ENCODE measurements at regions not wholly inside any gene's neighbourhood (a gene's known extent, or its start where the extent isn't known, plus 50 kb on each side); places are given as distances from the start of the nearest gene placed in this dataset.

- no TSS peak for BruUV-seq (replicated peaks)
- Histone ChIP-seq H3K4me1 (ENCODE audit: insufficient read depth, low read length, poor library complexity, severe bottlenecking) (no peaks in the 10 kb centered on the region), H3K4me3 (ENCODE audit: low read depth, low read length, poor library complexity, severe bottlenecking) (no peak overlapping the region), H3K9me3 (ENCODE audit: low read depth, low read length, poor library complexity, severe bottlenecking) (no peaks in the 10 kb centered on the region), H3K36me3 (ENCODE audit: insufficient read depth, low read length, poor library complexity, severe bottlenecking) (no peaks in the 10 kb centered on the region), H3K27ac (ENCODE audit: low read depth, low read length, poor library complexity, severe bottlenecking) (no peak overlapping the region), H3K27me3 (replicated peaks; ENCODE audit: insufficient read depth, low read depth, low read length, poor library complexity) (no peaks in the 10 kb centered on the region)
- DNase-seq (ENCODE audit: low spot score), result no peak
- TF ChIP-seq EZH2 (IDR thresholded peaks at IDR 0.05; ENCODE audit: borderline replicate concordance, low read depth, low read length, poor library complexity, severe bottlenecking) (no peak), CTCF (conservative IDR thresholded peaks at IDR 0.05; ENCODE audit: low read depth, low read length) (no peak)
- ChIA-PET POLR2A (ENCODE audit: low non-redundant PET) (no interaction called here), CTCF (no interaction called here)
- intact Hi-C loops (cut with micrococcal nuclease; ENCODE audit: unreplicated experiment), result no loop called here
Observed at GRCh38 chr14:28584951-28585350, 181.6 kb upstream of the FOXG1 start.

GRCh38 chr14:28589792-28590191 lies 176.8 kb upstream of the FOXG1 start:
- ChIA-PET CTCF (no interaction called here), POLR2A (ENCODE audit: low non-redundant PET) (no interaction called here)
- BruUV-seq (replicated peaks), result no TSS peak
- H3K9me3 ChIP-seq (ENCODE audit: low read depth, low read length, poor library complexity, severe bottlenecking), result no peaks in the 10 kb centered on the region
- no peak overlapping the region for H3K4me3 ChIP-seq (ENCODE audit: low read depth, low read length, poor library complexity, severe bottlenecking)
- DNase-seq (ENCODE audit: low spot score), result no peak
- no peaks in the 10 kb centered on the region for H3K4me1 ChIP-seq (ENCODE audit: insufficient read depth, low read length, poor library complexity, severe bottlenecking)
- no peaks in the 10 kb centered on the region for H3K27me3 ChIP-seq (replicated peaks; ENCODE audit: insufficient read depth, low read depth, low read length, poor library complexity)
- H3K36me3 ChIP-seq (ENCODE audit: insufficient read depth, low read length, poor library complexity, severe bottlenecking), result no peaks in the 10 kb centered on the region
- intact Hi-C loops (cut with micrococcal nuclease; ENCODE audit: unreplicated experiment), result no loop called here
- TF ChIP-seq CTCF (conservative IDR thresholded peaks at IDR 0.05; ENCODE audit: low read depth, low read length), result no peak
- TF ChIP-seq EZH2 (IDR thresholded peaks at IDR 0.05; ENCODE audit: borderline replicate concordance, low read depth, low read length, poor library complexity, severe bottlenecking), result no peak
- H3K27ac ChIP-seq (ENCODE audit: low read depth, low read length, poor library complexity, severe bottlenecking), result no peak overlapping the region

- H3K36me3 ChIP-seq (ENCODE audit: insufficient read depth, low read length, poor library complexity, severe bottlenecking), result no peaks in the 10 kb centered on the region
- CTCF ChIA-PET, result no interaction called here
- no peak overlapping the region for H3K27ac ChIP-seq (ENCODE audit: low read depth, low read length, poor library complexity, severe bottlenecking)
- H3K27me3 ChIP-seq (replicated peaks; ENCODE audit: insufficient read depth, low read depth, low read length, poor library complexity), result no peaks in the 10 kb centered on the region
- H3K4me3 ChIP-seq (ENCODE audit: low read depth, low read length, poor library complexity, severe bottlenecking), result no peak overlapping the region
- POLR2A ChIA-PET (ENCODE audit: low non-redundant PET), result no interaction called here
- no peaks in the 10 kb centered on the region for H3K9me3 ChIP-seq (ENCODE audit: low read depth, low read length, poor library complexity, severe bottlenecking)
- H3K4me1 ChIP-seq (ENCODE audit: insufficient read depth, low read length, poor library complexity, severe bottlenecking), result no peaks in the 10 kb centered on the region
- TF ChIP-seq CTCF (conservative IDR thresholded peaks at IDR 0.05; ENCODE audit: low read depth, low read length) (no peak), EZH2 (IDR thresholded peaks at IDR 0.05; ENCODE audit: borderline replicate concordance, low read depth, low read length, poor library complexity, severe bottlenecking) (no peak)
- no TSS peak for BruUV-seq (replicated peaks)
- intact Hi-C loops (cut with micrococcal nuclease; ENCODE audit: unreplicated experiment), result no loop called here
- peak; percentile 11 for DNase-seq (ENCODE audit: low spot score)
Observed at GRCh38 chr14:28596391-28596790, 170.2 kb upstream of the FOXG1 start.

Data from A673 (cell line).